Suprapubic skin (tissue), 4 donors: ENCODE measurements at regions not wholly inside any gene's neighbourhood (a gene's known extent, or its start where the extent isn't known, plus 50 kb on each side); places are given as distances from the start of the nearest gene placed in this dataset.

Source experiments
- EP300 ChIP-seq: sonication (generic); formaldehyde crosslinking; IDR thresholded peaks from one replicate; pipeline ENCODE4 v1.6.1; 2017; ENCODE audit warnings: antibody characterized with exemption
- POLR2A ChIP-seq, 2 donors: fragments of 450-650 bp; IDR thresholded peaks; one replicate each; pipeline ENCODE4 v1.6.1; 2017; ENCODE audit warnings: antibody characterized with exemption in 2 of 2, mild to moderate bottlenecking in 2 of 2, moderate library complexity in 2 of 2
- POLR2AphosphoS5 ChIP-seq, 3 donors: sonication (generic); formaldehyde crosslinking; IDR thresholded peaks; one replicate each; pipeline ENCODE4 v1.6.1; 2017; ENCODE audit warnings: antibody characterized with exemption in 3 of 3
- TF ChIP-seq, protein P1 (sequence below), 2 donors: fragments of 200-600 bp in 1 of 2; fragments of 450-650 bp in 1 of 2; sonication (generic) in 1 of 2; IDR thresholded peaks; one replicate each; pipeline ENCODE4 v1.5.1; 2016 to 2019; ENCODE audit warnings: antibody characterized with exemption in 2 of 2, mild to moderate bottlenecking in 1 of 2, moderate library complexity in 1 of 2

DNA sequence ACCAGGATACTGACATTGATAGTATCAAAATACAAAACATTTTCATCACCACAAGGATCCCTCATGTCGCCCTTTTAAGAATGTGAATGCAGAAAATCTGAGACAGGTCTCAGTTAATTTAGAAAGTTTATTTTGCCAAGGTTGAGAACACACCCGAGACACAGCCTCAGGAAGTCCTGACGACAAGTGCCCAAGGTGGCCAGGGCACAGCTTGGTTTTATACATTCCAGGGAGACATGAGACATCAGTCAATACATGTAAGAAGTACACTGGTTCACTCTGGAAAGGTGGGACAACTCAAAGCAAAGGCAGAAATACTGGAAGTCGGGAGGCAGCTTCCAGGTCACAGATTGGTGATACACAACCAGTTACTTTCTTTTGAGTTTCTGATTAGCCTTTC, 235.2 kb upstream of the KRR1 start:
- TF ChIP-seq EP300 (no peak), POLR2A (IDR thresholded peaks at IDR 0.05) (no peak), POLR2AphosphoS5 (IDR thresholded peaks at IDR 0.05) (no peak)
- TF ChIP-seq, protein P1, sequence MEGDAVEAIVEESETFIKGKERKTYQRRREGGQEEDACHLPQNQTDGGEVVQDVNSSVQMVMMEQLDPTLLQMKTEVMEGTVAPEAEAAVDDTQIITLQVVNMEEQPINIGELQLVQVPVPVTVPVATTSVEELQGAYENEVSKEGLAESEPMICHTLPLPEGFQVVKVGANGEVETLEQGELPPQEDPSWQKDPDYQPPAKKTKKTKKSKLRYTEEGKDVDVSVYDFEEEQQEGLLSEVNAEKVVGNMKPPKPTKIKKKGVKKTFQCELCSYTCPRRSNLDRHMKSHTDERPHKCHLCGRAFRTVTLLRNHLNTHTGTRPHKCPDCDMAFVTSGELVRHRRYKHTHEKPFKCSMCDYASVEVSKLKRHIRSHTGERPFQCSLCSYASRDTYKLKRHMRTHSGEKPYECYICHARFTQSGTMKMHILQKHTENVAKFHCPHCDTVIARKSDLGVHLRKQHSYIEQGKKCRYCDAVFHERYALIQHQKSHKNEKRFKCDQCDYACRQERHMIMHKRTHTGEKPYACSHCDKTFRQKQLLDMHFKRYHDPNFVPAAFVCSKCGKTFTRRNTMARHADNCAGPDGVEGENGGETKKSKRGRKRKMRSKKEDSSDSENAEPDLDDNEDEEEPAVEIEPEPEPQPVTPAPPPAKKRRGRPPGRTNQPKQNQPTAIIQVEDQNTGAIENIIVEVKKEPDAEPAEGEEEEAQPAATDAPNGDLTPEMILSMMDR (IDR thresholded peaks at IDR 0.05), result no peak
